Dermis microvascular lymphatic vessel endothelial cell (primary cell): ENCODE measurements at regions not wholly inside any gene's neighbourhood (a gene's known extent, or its start where the extent isn't known, plus 50 kb on each side); places are given as distances from the start of the nearest gene placed in this dataset.

Experiments
- DNase-seq, 2 donors: peaks; one replicate each; pipeline versions ENCODE4 v3.0.0 to v3.0.0-alpha.2; 2010; ENCODE audit warnings: low read depth in 2 of 2

DNA sequence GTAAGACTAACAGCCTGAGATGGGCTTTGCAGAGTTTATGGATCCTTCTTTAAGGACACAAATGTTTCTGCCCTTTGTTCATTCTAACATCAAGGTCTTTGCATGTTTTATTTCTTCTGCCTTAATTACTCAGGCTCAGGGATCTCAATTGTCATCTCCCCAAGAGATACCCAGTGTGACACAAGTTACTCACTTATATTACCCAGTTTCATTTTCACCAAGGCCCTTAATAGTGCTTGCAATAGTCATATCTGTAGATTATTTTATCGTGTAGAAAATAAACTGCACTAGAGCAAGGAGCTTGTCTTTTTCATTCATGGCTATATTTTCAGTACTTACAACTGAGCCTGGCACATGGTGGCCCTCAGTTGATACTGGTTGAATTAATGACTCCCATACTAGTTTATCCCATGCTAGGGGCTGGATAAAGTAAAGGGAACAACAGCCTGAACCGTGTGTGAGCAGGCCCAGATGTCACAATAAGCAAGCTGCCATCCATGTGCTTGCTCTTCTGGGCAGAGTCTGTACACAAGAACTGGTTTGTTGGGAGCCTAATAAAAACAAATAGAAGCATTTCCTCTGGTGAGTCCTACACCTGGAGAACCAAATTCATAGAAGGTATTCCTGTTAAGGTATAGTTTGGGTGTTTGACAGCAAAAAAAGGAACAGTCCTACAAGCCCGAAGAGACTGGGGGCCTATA lies 112.5 kb upstream of the CD180 start:
- no peak for DNase-seq

- DNase-seq: no peak
Observed at GRCh38 chr5:67306965-67307607, 110.5 kb upstream of the CD180 start.

DNA sequence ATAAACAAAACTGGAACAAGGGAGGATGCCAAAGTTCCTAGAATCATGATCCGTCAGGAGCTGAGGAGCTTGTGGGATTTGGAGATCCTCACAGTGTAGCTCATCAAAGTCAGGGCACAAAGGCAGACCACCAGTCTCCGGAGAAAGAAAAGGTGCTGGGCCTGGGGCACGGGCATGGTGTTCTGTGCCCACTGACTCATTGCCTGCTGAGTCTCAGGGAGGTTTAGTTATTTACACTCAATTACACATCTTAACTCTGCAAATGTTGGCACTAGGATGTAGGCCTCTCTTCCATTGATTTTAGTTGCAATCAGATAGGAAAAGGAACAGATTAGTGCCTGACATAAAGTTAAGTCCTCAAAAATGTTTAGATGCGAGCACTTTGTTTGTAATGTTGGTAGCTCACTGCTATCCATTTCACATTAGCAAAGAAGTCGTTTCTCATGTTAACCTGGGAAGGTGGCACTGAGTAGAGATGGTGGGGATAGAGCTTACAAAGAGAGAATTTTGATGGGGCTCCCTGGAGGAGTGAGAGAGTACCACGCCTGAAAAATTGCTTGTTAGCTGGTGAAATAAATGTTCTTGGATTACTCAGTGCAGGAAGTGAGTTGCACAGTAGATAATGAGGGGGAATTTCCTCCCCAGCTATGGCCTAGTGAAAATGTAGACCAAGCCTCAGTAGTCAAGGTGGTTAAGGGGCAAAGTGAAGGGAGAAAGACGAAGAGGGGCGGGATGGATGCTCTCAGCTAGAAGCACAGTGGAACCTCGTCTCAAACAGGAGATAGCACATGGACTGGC lies 109.5 kb upstream of the CD180 start:
- DNase-seq: peak; percentile 15 to 76

- no peak for DNase-seq
Observed at GRCh38 chr5:67305401-67305800, 108.8 kb upstream of the CD180 start.

GRCh38 chr5:67303356-67303755 lies 106.8 kb upstream of the CD180 start:
- DNase-seq: peak; percentile 34 to 87

DNA sequence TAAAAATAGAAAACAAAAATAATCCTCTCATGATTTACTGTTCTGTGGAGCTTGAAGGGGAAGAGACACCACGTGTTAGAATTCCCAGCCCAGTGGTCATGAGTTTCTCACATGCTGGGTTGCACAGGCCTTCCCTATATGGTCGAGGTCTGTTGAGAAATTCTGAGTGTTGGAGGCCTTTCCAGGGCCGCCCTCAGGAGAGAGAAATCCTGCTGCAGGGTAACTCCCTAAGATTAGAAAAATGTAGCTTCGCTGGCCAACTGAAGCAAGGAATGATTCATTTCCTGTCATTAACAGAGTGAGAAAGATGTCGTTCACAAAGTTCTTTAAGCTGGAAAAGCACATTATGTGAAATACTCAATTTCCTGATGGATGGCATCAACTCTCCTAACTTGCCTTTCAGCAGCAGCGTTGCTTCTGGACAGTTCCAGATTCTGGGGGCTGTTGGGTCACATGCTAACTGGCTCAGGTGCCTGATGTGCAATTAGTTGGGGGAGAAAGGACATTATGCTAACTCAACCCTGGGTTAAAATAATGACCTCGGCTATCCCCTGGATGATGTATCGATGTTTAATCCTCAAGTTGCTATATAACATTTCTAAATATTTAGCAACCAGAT lies 104.8 kb upstream of the CD180 start:
- DNase-seq: peak in 1 of 2 donors; percentile 85

- DNase-seq: no peak
Observed at GRCh38 chr5:67300326-67300725, 103.7 kb upstream of the CD180 start.

- DNase-seq: no peak
Observed at GRCh38 chr5:67299231-67299735, 102.7 kb upstream of the CD180 start.

GRCh38 chr5:67297802-67298532 lies 101.4 kb upstream of the CD180 start:
- no peak for DNase-seq

GRCh38 chr5:67297376-67297775 lies 100.8 kb upstream of the CD180 start:
- DNase-seq: no peak

- no peak for DNase-seq
Observed at GRCh38 chr5:67294266-67294938, 97.8 kb upstream of the CD180 start.

DNA sequence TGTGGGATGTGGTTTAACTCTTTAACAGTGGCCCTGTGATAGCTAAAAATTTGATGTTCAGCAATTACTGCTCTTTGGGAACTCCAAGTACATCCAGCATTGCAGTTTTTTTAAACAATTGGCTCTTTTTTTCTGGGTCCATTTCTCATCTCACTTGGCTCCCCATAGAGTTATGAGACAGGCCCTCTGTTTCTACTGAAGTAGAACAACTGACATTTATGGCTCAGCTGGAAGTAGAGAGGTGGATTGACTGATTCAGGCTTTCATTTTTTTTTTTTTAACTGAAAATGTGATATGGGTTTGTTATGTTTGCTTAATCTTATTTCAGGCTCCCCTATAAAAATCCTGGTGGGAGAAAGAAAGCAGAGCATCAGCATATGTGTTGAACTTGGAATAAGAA lies 96.6 kb upstream of the CD180 start:
- no peak for DNase-seq

GRCh38 chr5:67292201-67292940 lies 95.8 kb upstream of the CD180 start:
- no peak for DNase-seq

- DNase-seq: no peak
Observed at GRCh38 chr5:67291671-67292070, 95.1 kb upstream of the CD180 start.

GRCh38 chr5:67291066-67291465 lies 94.5 kb upstream of the CD180 start:
- no peak for DNase-seq

DNA sequence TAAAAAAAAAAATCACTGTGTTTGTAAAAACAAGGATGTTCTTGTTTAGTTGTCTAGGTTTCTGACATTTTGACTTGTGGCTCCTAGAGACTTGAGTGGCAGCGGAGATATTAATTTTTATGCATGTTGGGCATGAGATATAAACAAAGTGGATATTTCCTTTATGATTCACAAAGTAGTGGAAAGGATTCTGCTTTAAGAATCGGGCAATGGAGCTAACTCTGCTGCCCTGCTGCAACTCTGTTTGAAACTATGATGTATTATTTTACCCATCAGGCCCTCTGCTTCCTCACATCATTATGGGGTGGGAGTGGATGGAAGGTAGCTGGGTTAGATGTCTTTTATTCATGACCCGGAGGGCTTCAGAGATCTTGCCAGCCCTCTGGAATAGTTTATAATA lies 94.1 kb upstream of the CD180 start:
- DNase-seq: no peak

DNA sequence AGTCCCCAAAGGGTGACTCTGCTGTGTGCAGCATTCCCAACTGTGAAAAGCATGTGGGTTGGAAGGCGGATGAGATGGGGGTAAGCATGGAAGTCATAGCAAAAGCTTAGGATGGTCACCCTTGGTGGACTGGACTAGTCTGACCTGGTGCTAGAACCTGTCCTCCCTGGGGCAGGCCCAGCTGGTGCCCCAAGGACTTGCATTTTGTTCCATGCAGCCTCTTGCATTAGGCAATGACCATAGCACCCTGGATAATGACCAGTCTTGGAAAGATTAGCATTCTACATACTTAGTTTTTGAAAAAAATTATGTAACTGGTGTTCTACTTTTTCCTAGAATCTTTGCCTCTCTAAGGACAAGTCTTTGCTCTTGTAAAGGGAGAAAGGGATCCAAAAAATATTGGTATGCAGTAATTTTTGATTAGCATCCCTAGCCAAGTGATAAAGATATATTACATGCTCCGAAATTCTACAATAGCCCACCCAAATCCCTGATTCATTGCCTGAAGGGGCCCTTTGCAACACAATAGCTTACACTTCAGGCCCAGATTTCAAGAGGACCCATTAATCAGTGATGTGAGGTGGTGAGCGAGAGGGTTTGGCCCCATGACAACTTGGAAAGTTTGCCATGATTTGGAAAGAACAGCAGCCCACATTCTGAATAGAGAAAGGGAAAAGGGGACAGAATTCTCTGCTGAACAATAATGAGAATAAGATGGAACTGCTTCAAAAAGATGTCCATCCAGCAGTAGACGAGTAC lies 93.3 kb upstream of the CD180 start:
- no peak for DNase-seq

DNA sequence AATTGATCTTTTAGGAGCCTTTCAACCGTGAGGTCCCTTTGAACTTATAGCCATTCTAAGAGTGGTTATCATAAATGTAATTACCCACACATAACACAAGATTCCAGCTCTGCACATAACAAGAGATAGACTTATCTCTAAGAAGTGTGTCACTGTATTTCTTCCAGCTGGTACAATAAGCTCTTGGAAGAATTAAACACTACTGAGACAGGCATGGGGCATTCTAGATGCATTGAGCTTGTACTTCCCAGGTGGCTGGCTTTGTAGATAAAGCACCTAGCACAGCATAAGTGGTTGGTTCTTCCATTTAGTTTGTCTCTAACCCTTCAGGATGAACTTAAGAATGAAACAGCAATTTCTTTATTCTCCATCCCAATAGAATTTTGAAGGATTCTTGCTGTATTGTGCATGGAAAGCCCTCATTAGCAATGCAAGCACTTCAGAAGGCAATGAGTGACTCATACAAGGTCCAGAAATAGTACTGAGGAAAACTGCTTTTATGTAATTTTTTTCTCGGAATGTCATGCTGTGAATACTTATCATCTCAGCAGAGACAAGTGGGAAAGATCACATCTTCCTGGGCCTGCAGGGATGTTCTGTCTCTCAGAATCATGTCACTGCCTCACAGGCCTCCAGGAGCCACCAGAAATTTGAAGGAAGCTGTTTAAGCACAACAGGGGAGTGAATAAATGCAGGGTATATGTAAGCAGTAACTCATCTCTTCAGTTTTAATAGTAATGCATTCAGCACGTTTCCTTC lies 91.1 kb upstream of the CD180 start:
- no peak for DNase-seq
